A673 (cell line): ENCODE measurements at regions not wholly inside any gene's neighbourhood (a gene's known extent, or its start where the extent isn't known, plus 50 kb on each side); places are given as distances from the start of the nearest gene placed in this dataset.

Experiments used
- BruUV-seq: library from RNA; stranded (reverse); fragments of 400-500 nt; replicated peaks from 2 replicates; lab custom pipeline; 2021; lab: Mats Ljungman, UMichigan
- CTCF ChIA-PET: fragments of 300-600 bp; sonication (Branson Sonifier 250); formaldehyde crosslinking; loops from one replicate; lab custom pipeline; 2022; ENCODE audit warnings: antibody characterized with exemption; lab: Charles Lee
- POLR2A ChIA-PET: fragments of 300-600 bp; sonication (Branson Sonifier 250); formaldehyde crosslinking; loops from one replicate; lab custom pipeline; 2022; ENCODE audit warnings: antibody characterized with exemption; ENCODE audit not compliant: low non-redundant PET; lab: Charles Lee
- DNase-seq: peaks from one replicate; pipeline ENCODE4 v3.0.0-alpha.2; 2015; ENCODE audit warnings: low spot score
- H3K27ac ChIP-seq: fragments of 200-600 bp; sonication (generic); 2 replicates; pipeline ENCODE4 v1.5.1; 2016; ENCODE audit warnings: mixed run types, low read depth, mild to moderate bottlenecking, mixed read lengths, antibody characterized with exemption, low read length; ENCODE audit not compliant: poor library complexity, severe bottlenecking
- H3K27me3 ChIP-seq: fragments of 200-600 bp; sonication (generic); replicated peaks from 2 replicates; pipeline ENCODE4 v1.6.1; 2017; ENCODE audit warnings: mixed run types, low read depth, mild to moderate bottlenecking, mixed read lengths, antibody characterized with exemption, low read length; ENCODE audit not compliant: insufficient read depth, poor library complexity
- H3K36me3 ChIP-seq: fragments of 200-600 bp; sonication (generic); 2 replicates; pipeline ENCODE4 v1.6.1; 2016; ENCODE audit warnings: mixed run types, mild to moderate bottlenecking, mixed read lengths, antibody characterized with exemption, low read length; ENCODE audit not compliant: insufficient read depth, poor library complexity, severe bottlenecking
- H3K4me1 ChIP-seq: fragments of 200-600 bp; sonication (generic); 2 replicates; pipeline ENCODE4 v1.6.1; 2017; ENCODE audit warnings: mixed run types, mild to moderate bottlenecking, mixed read lengths, antibody characterized with exemption, low read length; ENCODE audit not compliant: insufficient read depth, poor library complexity, severe bottlenecking
- H3K4me3 ChIP-seq: fragments of 200-600 bp; sonication (generic); 2 replicates; pipeline ENCODE4 v1.5.1; 2016; ENCODE audit warnings: low read depth, mixed run types, mild to moderate bottlenecking, mixed read lengths, low read length; ENCODE audit not compliant: poor library complexity, severe bottlenecking
- H3K9me3 ChIP-seq: fragments of 200-600 bp; sonication (generic); 2 replicates; pipeline ENCODE4 v1.6.1; 2016; ENCODE audit warnings: mixed run types, low read depth, mild to moderate bottlenecking, mixed read lengths, antibody characterized with exemption, low read length; ENCODE audit not compliant: poor library complexity, severe bottlenecking
- CTCF ChIP-seq: fragments of 300-800, 200-600 bp; sonication (generic); conservative IDR thresholded peaks from 2 replicates; pipeline ENCODE4 v1.5.1; 2017; ENCODE audit warnings: low read depth, mild to moderate bottlenecking, antibody characterized with exemption, low read length, moderate library complexity, mixed read lengths
- EZH2 ChIP-seq: fragments of 200-600 bp; sonication (generic); IDR thresholded peaks from 2 replicates; pipeline ENCODE4 v1.6.1; 2017; ENCODE audit warnings: borderline replicate concordance, low read depth, mild to moderate bottlenecking, mixed read lengths, antibody characterized with exemption, low read length; ENCODE audit not compliant: poor library complexity, severe bottlenecking
- intact Hi-C: fragments of 100-400 bp; cut with micrococcal nuclease; formaldehyde crosslinking; loops from one replicate; pipeline ENCODE4 v1.10.0; 2022; ENCODE audit not compliant: unreplicated experiment

GRCh38 chr1:34684266-34684665 lies 70.6 kb upstream of the GJB5 start:
- Histone ChIP-seq H3K27ac (no peak overlapping the region), H3K4me1 (no peaks in the 10 kb centered on the region), H3K27me3 (peaks cover 4% of the 10 kb centered on the region), H3K36me3 (no peaks in the 10 kb centered on the region), H3K9me3 (no peaks in the 10 kb centered on the region), H3K4me3 (no peak overlapping the region)
- no peak for TF ChIP-seq EZH2
- TF ChIP-seq CTCF = no peak
- ChIA-PET CTCF (no interaction called here), POLR2A (no interaction called here)
- intact Hi-C loops = loop anchor here (10.0 kb wide), 1 partner anchor 1049 kb away; no protein-coding TSS in a partner anchor
- BruUV-seq = no TSS peak
- peak; percentile 69 for DNase-seq

GRCh38 chr1:34685225-34685624 lies 69.6 kb upstream of the GJB5 start:
- no peak for DNase-seq
- Histone ChIP-seq H3K27me3 (peaks cover 5% of the 10 kb centered on the region), H3K9me3 (no peaks in the 10 kb centered on the region), H3K4me1 (no peaks in the 10 kb centered on the region), H3K4me3 (no peak overlapping the region), H3K27ac (no peak overlapping the region), H3K36me3 (no peaks in the 10 kb centered on the region)
- BruUV-seq = no TSS peak
- TF ChIP-seq CTCF (no peak), EZH2 (no peak)
- ChIA-PET CTCF (no interaction called here), POLR2A (no interaction called here)
- intact Hi-C loops = loop anchor here (10.0 kb wide), 1 partner anchor 1050 kb away; no protein-coding TSS in a partner anchor

- no peak overlapping the region for H3K4me3 ChIP-seq
- no peak for TF ChIP-seq EZH2
- no peak for TF ChIP-seq CTCF
- no peaks in the 10 kb centered on the region for H3K9me3 ChIP-seq
- peaks cover 15% of the 10 kb centered on the region for H3K27me3 ChIP-seq
- ChIA-PET POLR2A (no interaction called here), CTCF (no interaction called here)
- BruUV-seq = no TSS peak
- no peak for DNase-seq
- H3K27ac ChIP-seq = no peak overlapping the region
- H3K4me1 ChIP-seq = no peaks in the 10 kb centered on the region
- intact Hi-C loops = loop anchor here (10.0 kb wide), 1 partner anchor 1052 kb away; no protein-coding TSS in a partner anchor
- no peaks in the 10 kb centered on the region for H3K36me3 ChIP-seq
Observed at GRCh38 chr1:34686531-34686930, 68.3 kb upstream of the GJB5 start.
